ENCODE measurements at regions not wholly inside any gene's neighbourhood (a gene's known extent, or its start where the extent isn't known, plus 50 kb on each side); places are given as distances from the start of the nearest gene placed in this dataset.
"Not testable (repeated sequence)": the region's sequence is repeated elsewhere in the genome, so short reads cannot be mapped to it uniquely, and the experiment has no call there.

GRCh38 chr4:13700021-13700857, 72.7 kb upstream of the BOD1L1 start:
- H3K4me1 ChIP-seq = peaks cover 0 to 63% (median 30%) of the 10 kb centered on the region in 4 donors
- H3K27me3 ChIP-seq = no peaks in the 10 kb centered on the region
- peak overlapping the region in 2 of 3 donors; percentile 60 to 78 for H3K27ac ChIP-seq
- H3K9me3 ChIP-seq = no peaks in the 10 kb centered on the region
- 38% methylated on average over 8 of the region's 8 CpGs for WGBS (ENCODE audit: insufficient coverage, low coverage, low lambda C conversion rate, missing lambda C conversion rate)
- ATAC-seq (peak in 1 of 4 donors; percentile 5), DNase-seq (no peak)
- intact Hi-C loops (cut with DNase I) = no loop called here
- TF ChIP-seq POLR2A (IDR thresholded peaks at IDR 0.05) (no peak), CTCF (IDR thresholded peaks at IDR 0.05) (no peak)
- H3K4me3 ChIP-seq = no peak overlapping the region
- no peaks in the 10 kb centered on the region for H3K36me3 ChIP-seq

- WGBS (ENCODE audit: insufficient coverage, low coverage, low lambda C conversion rate, missing lambda C conversion rate) = 89% methylated on average over 1 of the region's 1 CpG
- intact Hi-C loops (cut with DNase I); ATAC-seq: not testable (repeated sequence)
Observed at GRCh38 chr4:13700858-13701140, 73.3 kb upstream of the BOD1L1 start.

GRCh38 chr4:13701937-13702446, 74.5 kb upstream of the BOD1L1 start:
- peak overlapping the region; percentile 53 to 78 (median 60) for H3K27ac ChIP-seq
- intact Hi-C loops (cut with DNase I) = no loop called here
- ATAC-seq (peak; percentile 73 to 87 (median 80)), DNase-seq (peak in 1 of 3 donors; percentile 50)
- H3K4me1 ChIP-seq = peaks cover 0 to 77% (median 36%) of the 10 kb centered on the region in 4 donors
- 32% methylated on average over 2 of the region's 2 CpGs for WGBS (ENCODE audit: insufficient coverage, low coverage, low lambda C conversion rate, missing lambda C conversion rate)
- H3K27me3 ChIP-seq = no peaks in the 10 kb centered on the region
- no peaks in the 10 kb centered on the region for H3K36me3 ChIP-seq
- TF ChIP-seq CTCF (IDR thresholded peaks at IDR 0.05) (peak in 1 of 4 donors; percentile 8), POLR2A (IDR thresholded peaks at IDR 0.05) (peak; percentile 27)
- H3K4me3 ChIP-seq = no peak overlapping the region
- no peaks in the 10 kb centered on the region for H3K9me3 ChIP-seq

More at GRCh38 chr4:13700858-13701140, 73.3 kb upstream of the BOD1L1 start:
- H3K27me3 ChIP-seq, DNase-seq, H3K4me3 ChIP-seq, H3K36me3 ChIP-seq, H3K9me3 ChIP-seq: not testable (repeated sequence)
- Histone ChIP-seq H3K4me1 (peaks cover 0 to 68% (median 33%) of the 10 kb centered on the region in 4 donors), H3K27ac (peak overlapping the region in 2 of 3 donors; percentile 60 to 78)

- TF ChIP-seq POLR2A (IDR thresholded peaks at IDR 0.05) (no peak), CTCF (IDR thresholded peaks at IDR 0.05) (no peak)
Observed at GRCh38 chr4:13703096-13703495, 75.6 kb upstream of the BOD1L1 start.

GRCh38 chr4:13704035-13704434, 76.5 kb upstream of the BOD1L1 start:
- 17% methylated on average over 2 of the region's 2 CpGs for WGBS (ENCODE audit: insufficient coverage, low coverage, low lambda C conversion rate, missing lambda C conversion rate)
- H3K4me3 ChIP-seq = no peak overlapping the region
- H3K36me3 ChIP-seq = no peaks in the 10 kb centered on the region
- DNase-seq (no peak), ATAC-seq (peak in 1 of 4 donors; percentile 12)
- no peaks in the 10 kb centered on the region for H3K9me3 ChIP-seq
- H3K27ac ChIP-seq = peak overlapping the region in 1 of 3 donors; percentile 73
- no peak for TF ChIP-seq POLR2A (IDR thresholded peaks at IDR 0.05)
- no peak for TF ChIP-seq CTCF (IDR thresholded peaks at IDR 0.05)
- H3K4me1 ChIP-seq = peaks cover 0 to 68% (median 31%) of the 10 kb centered on the region in 4 donors
- intact Hi-C loops (cut with DNase I) = no loop called here
- H3K27me3 ChIP-seq = no peaks in the 10 kb centered on the region

More at GRCh38 chr4:13703096-13703495, 75.6 kb upstream of the BOD1L1 start:
- intact Hi-C loops (cut with DNase I) = no loop called here
- H3K27ac ChIP-seq = peak overlapping the region in 2 of 3 donors; percentile 27 to 78
- H3K4me1 ChIP-seq = peaks cover 0 to 74% (median 34%) of the 10 kb centered on the region in 4 donors
- DNase-seq (no peak), ATAC-seq (no peak)
- WGBS (ENCODE audit: insufficient coverage, low coverage, low lambda C conversion rate, missing lambda C conversion rate) = 85% methylated on average over 7 of the region's 10 CpGs
- no peak overlapping the region for H3K4me3 ChIP-seq
- H3K9me3 ChIP-seq = no peaks in the 10 kb centered on the region
- H3K36me3 ChIP-seq = no peaks in the 10 kb centered on the region
- H3K27me3 ChIP-seq = no peaks in the 10 kb centered on the region
